HG03159 (cell line): ENCODE measurements at regions not wholly inside any gene's neighbourhood (a gene's known extent, or its start where the extent isn't known, plus 50 kb on each side); places are given as distances from the start of the nearest gene placed in this dataset.

Experiments used
- ATAC-seq: cut with Tn5 transposase; IDR thresholded peaks from one replicate; pipeline ENCODE4 v1.9.1; 2021; ENCODE audit warnings: mild to moderate bottlenecking, moderate library complexity; ENCODE audit not compliant: unreplicated experiment

- no peak for ATAC-seq
Measured at GRCh38 chr20:40186826-40187225, 502.2 kb downstream of the MAFB start.

- no peak for ATAC-seq
Measured at GRCh38 chr20:40181676-40182075, 507.4 kb downstream of the MAFB start.

DNA sequence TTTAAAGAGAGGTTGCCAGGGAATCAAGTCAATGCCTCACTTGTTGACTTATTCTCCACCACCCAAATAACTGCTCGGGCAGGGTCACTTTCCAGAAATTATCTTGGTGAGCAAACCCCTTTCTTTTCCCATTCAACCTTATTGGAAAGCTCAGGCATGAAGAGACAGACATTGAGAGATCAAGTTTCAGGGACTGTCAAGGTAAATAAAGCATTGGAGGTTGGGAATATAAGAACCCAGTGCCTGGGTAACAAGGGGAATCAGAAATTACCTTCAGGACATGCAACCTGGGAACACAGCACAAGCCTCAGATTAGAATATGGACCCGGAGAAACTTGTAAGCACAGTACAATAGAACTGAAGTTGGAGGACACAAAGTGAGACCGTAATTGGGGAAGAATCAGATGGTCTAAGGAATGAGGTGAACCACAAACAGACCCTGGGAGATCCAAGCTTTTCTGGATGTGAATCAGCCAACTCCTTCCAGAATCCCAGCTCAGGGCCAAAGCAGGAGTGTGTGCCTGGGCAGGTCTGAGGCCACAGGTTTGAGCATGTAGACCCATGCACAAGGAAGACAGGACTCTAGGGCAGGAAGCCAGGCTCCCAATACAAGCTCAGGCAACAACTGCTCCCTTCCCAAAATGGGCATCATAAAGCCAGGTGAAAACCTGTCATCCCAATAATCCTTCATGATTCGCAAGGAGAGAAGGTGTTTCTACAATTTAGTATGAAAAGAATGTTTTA lies 512.8 kb downstream of the MAFB start:
- ATAC-seq: no peak

DNA sequence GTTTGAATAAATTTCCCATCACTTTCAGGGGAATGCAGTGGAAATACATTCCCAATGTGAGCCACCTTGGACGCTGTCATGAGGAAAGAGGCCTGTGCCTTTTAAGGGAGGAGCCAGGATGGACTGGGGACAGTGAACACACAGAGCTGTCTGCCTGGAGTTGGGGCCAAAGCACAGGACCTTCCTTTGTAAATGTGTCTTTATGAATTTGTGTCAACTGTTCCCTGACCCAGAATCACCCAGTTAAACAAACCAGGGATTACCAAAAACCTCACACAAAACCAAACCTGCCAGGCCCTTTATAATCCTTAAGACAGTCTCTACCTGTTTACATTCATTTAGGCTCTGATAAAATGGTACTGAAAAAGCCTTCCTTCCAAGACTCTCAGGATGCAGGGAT lies 513.7 kb downstream of the MAFB start:
- ATAC-seq: no peak

GRCh38 chr20:40173872-40174271 lies 515.2 kb downstream of the MAFB start:
- no peak for ATAC-seq

DNA sequence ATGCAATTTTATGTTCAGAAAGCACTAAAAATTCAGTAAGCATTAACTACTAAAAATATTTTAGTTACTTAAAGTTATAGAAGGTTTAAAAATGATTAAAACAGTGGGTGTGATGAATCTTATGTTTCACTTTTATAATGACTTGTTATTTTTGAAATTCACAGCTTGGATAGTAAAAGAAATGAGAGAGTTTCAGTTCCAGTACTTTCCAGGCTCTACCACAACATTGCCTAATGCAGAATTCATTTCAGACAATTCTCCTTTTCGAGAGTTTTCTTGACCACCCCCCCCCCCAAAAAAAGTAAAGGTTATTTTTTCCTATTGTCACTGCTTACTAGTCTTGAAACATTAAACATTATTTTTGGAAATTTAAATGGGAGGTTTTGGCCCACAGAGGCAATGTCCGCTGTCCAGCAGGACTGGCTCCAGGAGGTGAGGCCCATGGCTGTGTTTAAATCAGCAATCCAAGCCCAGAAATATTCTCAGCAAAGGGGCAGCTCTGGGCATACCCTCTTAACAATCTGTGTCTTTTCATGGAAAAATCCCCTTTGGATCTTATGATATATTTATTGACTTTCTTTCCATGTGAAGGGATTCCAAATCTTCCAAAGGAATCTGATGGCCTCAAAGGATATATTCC lies 519.9 kb downstream of the MAFB start:
- ATAC-seq: no peak

- ATAC-seq: no peak
Measured at GRCh38 chr20:40161391-40161790, 527.6 kb downstream of the MAFB start.

DNA sequence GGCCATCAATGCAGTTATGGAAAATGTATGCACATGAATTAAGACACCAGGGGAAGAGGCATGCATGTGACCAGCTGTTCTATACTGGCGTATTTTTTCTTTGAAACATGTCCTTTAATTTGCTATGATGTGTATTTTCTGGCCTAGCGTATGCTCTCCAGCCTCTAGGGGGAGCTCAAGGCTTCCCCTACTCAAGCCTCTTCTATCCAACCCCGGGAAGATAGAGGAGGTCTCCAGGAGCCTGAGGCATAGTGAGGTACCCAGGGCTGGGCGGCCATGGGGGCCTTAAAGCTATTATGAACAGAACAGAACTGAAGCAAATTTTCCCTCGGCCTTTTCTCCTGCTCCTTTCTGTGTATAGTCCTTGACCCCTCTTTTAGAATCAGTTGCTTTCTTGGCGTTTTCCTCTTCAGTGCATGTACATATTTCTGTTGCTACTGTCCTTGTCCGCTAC lies 528.9 kb downstream of the MAFB start:
- no peak for ATAC-seq

GRCh38 chr20:40159276-40159675 lies 529.8 kb downstream of the MAFB start:
- no peak for ATAC-seq

DNA sequence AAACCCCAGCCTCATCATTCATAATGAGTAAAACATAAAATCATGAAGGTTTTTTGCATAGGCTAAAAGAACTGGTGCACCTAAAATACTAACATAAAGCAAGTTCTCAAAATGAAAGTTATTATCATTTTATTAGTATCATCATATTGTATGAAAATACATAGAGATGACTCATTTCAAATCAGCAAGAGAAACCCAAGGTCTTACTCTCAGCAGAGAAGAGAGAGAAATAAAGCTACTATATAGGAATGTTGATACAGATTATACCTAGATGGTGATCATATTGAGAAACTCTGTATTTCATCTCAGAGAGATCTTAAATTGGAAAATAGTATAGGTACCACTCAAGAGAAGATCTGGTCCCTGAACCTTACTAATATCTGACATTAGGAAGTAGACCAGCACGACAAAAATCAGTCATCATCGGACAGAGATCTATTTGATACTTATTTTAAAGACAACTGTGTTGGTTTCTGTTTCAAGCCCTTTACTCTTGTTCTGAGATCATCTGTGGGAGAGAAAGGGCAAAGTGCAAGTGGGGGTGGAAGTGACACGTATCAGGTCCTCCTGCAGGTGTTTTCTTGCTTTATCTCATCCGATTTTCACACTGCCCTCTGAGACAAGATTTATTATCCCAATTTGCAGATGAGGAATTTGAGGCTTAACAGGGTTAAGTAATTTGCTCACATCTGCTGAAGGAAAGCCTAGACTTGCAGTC lies 532.3 kb downstream of the MAFB start:
- peak; percentile 91 for ATAC-seq

- ATAC-seq: no peak
Measured at GRCh38 chr20:40154514-40154913, 534.5 kb downstream of the MAFB start.

GRCh38 chr20:40148886-40149285 lies 540.1 kb downstream of the MAFB start:
- no peak for ATAC-seq

- no peak for ATAC-seq
Measured at GRCh38 chr20:40146071-40146470, 543.0 kb downstream of the MAFB start.

- ATAC-seq: no peak
Measured at GRCh38 chr20:40144581-40144980, 544.5 kb downstream of the MAFB start.

DNA sequence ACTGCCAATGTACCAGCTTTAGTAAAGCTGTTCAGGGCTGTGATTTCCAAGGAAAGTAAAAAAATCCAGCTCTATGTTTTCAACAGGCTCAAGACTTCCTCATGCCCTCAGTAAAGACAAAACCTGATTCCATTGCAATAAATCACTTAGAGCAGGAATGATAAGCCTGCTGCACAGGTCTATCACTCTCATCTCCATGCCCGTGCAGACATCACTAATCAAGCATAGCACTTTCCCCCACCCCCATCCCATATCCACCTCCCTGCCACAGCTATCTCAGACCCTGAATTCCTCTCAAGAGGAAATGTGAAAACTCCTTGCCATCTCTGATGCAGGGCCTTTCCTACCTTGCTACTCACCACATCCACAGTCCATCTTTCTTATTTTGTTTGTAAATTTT lies 554.9 kb downstream of the MAFB start:
- no peak for ATAC-seq

DNA sequence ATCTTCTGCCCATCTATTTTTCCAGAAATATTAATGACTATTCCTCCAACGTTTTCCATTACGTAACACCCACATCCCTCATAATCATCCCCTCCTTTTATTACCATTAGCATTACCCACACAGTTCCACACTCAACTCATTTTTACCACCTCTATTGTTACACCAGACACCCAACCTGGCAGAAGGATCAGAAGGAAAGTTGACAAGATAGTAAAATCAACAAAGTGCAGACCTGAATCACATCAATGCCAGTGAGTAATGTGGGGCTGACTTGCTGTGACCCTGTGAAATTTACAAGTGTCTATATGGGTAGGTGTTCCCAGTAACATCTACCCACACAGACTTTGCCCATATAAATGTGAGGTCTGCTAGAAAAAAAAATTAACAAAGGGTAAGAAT lies 568.2 kb downstream of the MAFB start:
- ATAC-seq: no peak

GRCh38 chr20:40111282-40111681 lies 577.8 kb downstream of the MAFB start:
- no peak for ATAC-seq

GRCh38 chr20:40110311-40110831 lies 578.7 kb downstream of the MAFB start:
- ATAC-seq: no peak

GRCh38 chr20:40109136-40109535 lies 579.9 kb downstream of the MAFB start:
- no peak for ATAC-seq

- no peak for ATAC-seq
Measured at GRCh38 chr20:40108321-40108720, 580.7 kb downstream of the MAFB start.

- no peak for ATAC-seq
Measured at GRCh38 chr20:40104959-40105358, 584.1 kb downstream of the MAFB start.

GRCh38 chr20:40103420-40103819 lies 585.6 kb downstream of the MAFB start:
- no peak for ATAC-seq
